ENCODE measurements at regions not wholly inside any gene's neighbourhood (a gene's known extent, or its start where the extent isn't known, plus 50 kb on each side); places are given as distances from the start of the nearest gene placed in this dataset.
"Not testable (repeated sequence)": the region's sequence is repeated elsewhere in the genome, so short reads cannot be mapped to it uniquely, and the experiment has no call there.

DNA sequence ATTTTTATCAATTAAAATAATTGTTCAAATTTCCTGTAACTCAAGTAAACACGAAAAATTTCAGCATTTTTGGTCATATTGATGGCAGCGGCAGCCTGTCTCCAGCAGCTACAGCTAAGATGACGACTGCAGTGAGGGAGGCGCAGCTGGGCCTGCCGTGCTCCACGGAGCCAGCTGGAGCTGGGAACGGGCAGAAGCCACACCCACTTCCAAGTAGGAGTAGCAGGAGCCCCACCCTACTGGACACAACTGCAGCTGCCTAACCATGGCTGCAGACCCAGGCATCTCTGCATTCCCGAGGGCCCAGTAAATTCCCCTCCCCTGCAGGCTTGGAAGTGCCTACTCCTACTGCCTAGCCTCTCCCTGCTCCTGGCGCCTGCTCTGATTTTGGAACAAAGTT lies 2031.7 kb downstream of the EFNA5 start:
- TF ChIP-seq, protein P1, sequence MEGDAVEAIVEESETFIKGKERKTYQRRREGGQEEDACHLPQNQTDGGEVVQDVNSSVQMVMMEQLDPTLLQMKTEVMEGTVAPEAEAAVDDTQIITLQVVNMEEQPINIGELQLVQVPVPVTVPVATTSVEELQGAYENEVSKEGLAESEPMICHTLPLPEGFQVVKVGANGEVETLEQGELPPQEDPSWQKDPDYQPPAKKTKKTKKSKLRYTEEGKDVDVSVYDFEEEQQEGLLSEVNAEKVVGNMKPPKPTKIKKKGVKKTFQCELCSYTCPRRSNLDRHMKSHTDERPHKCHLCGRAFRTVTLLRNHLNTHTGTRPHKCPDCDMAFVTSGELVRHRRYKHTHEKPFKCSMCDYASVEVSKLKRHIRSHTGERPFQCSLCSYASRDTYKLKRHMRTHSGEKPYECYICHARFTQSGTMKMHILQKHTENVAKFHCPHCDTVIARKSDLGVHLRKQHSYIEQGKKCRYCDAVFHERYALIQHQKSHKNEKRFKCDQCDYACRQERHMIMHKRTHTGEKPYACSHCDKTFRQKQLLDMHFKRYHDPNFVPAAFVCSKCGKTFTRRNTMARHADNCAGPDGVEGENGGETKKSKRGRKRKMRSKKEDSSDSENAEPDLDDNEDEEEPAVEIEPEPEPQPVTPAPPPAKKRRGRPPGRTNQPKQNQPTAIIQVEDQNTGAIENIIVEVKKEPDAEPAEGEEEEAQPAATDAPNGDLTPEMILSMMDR (conservative IDR thresholded peaks at IDR 0.05; ENCODE audit: low read depth, low read length), result no peak

DNA sequence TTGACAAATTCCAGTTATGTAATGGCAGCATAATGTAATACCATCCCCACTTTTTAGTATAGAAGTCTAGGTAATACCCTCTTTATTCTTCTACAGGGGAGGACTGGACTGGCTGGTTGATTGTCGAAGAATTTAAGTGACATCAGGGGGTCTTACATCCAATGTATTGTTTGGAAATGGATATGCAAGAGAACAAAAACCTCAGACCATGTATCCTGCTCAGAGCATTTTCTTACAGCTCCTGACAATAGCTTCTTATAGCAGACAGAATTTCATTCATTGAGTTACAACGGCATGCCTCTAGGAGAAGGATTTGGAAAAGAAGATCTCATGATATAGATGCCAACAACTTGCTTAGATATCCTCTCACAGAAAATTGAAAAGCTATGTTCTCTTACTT lies 2032.3 kb downstream of the EFNA5 start:
- H3K4me3 ChIP-seq (ENCODE audit: low read depth, low read length), result no peak overlapping the region
- TF ChIP-seq, protein P1 (conservative IDR thresholded peaks at IDR 0.05; ENCODE audit: low read depth, low read length), result no peak
- DNase-seq (ENCODE audit: low read depth), result no peak

More for the DNA sequence above, 2031.7 kb downstream of the EFNA5 start:
- H3K4me3 ChIP-seq (ENCODE audit: low read depth, low read length), result no peak overlapping the region
- no peak for DNase-seq (ENCODE audit: low read depth)

DNA sequence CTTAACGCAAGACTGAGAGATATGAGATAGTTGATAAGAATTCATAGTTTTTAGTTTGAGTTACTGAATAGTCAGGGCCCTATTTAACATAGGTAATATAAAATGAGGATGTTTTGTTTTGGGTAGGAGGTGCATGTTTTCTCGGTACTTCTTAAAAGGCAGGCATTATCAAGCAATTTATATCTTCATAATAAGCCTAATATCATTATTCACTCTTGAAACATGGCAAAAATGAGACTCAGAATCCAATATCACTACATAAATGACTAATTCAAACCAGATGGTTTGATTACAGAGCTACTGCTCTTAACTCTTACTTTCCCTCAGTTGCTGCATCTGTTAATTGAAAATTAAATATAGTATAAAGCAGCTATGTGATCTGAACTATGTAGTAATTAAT lies 2038.7 kb downstream of the EFNA5 start:
- TF ChIP-seq, protein P1 (conservative IDR thresholded peaks at IDR 0.05; ENCODE audit: low read depth, low read length), result no peak
- H3K4me3 ChIP-seq (ENCODE audit: low read depth, low read length), result no peak overlapping the region
- peak; percentile 4 for DNase-seq (ENCODE audit: low read depth)

DNA sequence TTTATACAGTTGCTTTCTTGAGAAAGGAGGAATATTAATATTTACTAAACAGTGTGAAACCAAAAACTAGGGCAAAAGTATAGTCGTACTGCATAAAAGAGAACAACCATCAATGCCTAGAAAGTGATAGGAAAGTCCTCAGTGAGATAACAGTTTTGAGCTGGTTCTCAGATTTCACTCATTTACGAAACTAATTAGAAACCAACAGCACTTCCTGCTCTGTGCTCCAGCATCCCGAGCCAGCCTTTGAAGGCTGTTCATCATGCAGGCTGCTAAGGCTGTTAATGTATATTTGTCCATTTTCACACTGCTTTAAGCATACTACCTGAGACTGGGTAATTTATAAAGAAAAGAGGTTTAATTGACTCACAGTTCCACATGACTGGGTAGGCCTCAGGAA lies 2039.9 kb downstream of the EFNA5 start:
- TF ChIP-seq, protein P1 (conservative IDR thresholded peaks at IDR 0.05; ENCODE audit: low read depth, low read length), result no peak
- H3K4me3 ChIP-seq (ENCODE audit: low read depth, low read length), result no peak overlapping the region
- no peak for DNase-seq (ENCODE audit: low read depth)

DNA sequence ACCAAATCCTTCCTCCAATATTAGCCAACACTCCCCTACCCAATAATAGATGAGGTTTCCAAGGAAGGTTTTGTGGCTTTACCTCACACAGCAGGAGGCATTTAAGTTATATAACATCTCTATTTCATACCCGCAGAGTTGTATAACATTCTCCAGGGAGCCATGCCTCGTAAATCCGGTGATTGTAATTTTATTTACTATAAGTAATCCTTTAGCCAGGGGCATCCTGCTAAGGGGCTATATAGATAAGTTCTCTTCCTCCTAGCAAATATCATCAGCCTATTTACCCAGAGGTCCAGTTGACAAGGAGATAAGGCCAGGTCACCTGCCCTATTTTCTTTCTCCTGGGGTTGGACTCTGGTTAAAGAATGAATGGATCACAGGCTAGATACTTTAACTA lies 2051.0 kb downstream of the EFNA5 start:
- DNase-seq (ENCODE audit: low read depth), result no peak
- TF ChIP-seq, protein P1 (conservative IDR thresholded peaks at IDR 0.05; ENCODE audit: low read depth, low read length), result no peak
- no peak overlapping the region for H3K4me3 ChIP-seq (ENCODE audit: low read depth, low read length)

DNA sequence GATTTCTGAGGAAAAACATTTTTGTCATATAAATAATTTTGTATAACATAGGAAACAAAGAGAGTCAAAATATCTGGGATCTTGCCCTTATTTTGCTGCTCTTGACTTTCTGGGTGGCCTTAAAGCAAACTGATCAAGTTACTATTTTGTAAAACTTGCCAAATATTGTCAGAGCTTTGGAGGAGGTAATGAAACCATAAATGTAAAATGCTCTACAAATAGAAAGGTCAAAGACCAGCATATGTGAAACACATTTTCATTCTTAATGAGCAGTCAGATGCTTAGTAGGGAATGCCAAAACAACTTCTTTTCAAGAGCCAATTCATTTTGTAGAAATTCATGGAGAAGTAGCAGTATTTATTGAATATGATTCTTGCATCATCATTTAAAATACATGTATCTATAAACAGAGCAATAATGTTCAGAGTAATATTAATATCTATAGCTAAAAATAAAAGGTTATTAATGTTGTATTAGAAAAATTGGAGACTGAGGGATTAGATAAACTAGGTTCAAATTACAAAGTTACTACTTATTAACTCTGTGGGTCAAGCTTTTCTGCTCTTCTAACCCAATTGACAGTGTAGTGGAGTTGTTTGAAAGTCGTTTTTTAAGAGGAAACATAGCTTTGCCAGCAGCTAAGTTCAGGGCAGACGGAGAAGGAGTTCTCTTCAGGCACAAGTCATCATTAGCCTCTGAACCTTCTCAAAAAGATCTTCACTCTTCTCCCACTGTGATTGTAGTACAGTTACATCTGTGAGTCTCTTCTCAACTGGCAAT lies 2053.1 kb downstream of the EFNA5 start:
- TF ChIP-seq, protein P1 (conservative IDR thresholded peaks at IDR 0.05; ENCODE audit: low read depth, low read length), result no peak
- peak; percentile 10 for DNase-seq (ENCODE audit: low read depth)
- no peak overlapping the region for H3K4me3 ChIP-seq (ENCODE audit: low read depth, low read length)

DNA sequence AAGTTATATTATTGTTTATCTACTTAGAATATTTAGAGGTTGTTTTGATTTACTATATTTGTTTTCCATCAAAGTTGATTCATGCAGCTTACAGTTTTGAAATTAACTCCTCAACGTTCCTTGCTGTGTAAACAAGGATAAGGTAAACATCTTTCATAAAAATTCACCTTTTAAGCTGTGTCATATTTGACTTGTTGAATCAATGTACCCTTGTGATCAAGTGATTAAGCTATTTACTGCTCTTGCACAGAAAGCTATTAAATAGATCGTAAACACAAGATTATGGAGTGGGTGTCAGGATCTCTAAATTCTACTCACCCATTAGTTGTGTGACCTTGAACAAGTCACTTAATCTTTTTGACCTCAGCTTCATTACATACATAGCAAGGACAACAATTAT lies 2054.0 kb upstream of the NUDT12 start:
- TF ChIP-seq, protein P1 (conservative IDR thresholded peaks at IDR 0.05; ENCODE audit: low read depth, low read length), result no peak
- no peak overlapping the region for H3K4me3 ChIP-seq (ENCODE audit: low read depth, low read length)
- no peak for DNase-seq (ENCODE audit: low read depth)

DNA sequence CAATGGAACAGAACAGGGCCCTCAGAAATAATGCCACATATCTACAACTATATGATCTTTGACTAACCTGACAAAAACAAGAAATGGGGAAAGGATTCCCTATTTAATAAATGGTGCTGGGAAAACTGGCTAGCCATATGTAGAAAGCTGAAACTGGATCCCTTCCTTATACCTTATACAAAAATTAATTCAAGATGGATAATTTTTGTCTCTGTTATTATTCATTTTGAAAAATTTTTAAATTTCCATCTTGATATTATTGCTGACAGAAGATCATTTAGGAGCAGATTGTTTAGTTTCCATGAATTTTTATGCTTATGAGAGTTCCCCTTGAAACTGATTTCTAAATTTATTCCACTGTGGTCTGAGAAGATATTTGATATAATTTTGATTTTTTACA lies 2039.8 kb upstream of the NUDT12 start:
- not testable (repeated sequence) for DNase-seq (ENCODE audit: low read depth); H3K4me3 ChIP-seq (ENCODE audit: low read depth, low read length)

All from choroid plexus epithelial cell (primary cell).